ENCODE measurements at regions not wholly inside any gene's neighbourhood (a gene's known extent, or its start where the extent isn't known, plus 50 kb on each side); places are given as distances from the start of the nearest gene placed in this dataset.

DNA sequence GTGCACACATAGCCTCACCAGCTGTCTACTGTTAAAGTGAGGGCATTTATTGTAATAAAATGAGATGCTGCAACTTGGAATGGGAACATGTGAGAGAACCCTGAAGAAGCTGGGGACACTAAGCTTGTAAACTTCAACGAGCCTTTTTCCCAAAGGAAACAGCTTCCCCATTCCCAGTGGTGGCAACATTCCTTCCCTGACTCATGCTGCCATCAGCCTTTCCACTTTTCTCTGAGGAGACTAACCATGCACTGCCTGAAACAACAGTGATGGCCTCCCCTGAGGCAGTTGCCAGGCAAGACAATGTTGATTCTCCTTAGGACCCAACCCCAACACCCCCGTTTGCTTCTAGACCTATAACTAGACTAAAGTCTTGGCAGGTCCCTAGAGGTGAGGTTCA, 928.3 kb downstream of the GLUD2 start:
- Histone ChIP-seq H3K9ac (ENCODE audit: control insufficient read depth, extremely low read depth, insufficient read depth, low read length) (no peak overlapping the region), H3K27ac (ENCODE audit: control insufficient read depth, insufficient read depth, low read length) (no peak overlapping the region), H3K9me1 (ENCODE audit: control insufficient read depth, extremely low read depth, insufficient read depth, low read length) (no peaks in the 10 kb centered on the region), H3K27me3 (ENCODE audit: control insufficient read depth, extremely low read depth, insufficient read depth, low read length) (no peaks in the 10 kb centered on the region), H4K20me1 (ENCODE audit: control insufficient read depth, extremely low read depth, insufficient read depth, low read length) (no peaks in the 10 kb centered on the region), H3K9me3 (ENCODE audit: control insufficient read depth, low read depth, low read length) (no peaks in the 10 kb centered on the region), H2AFZ (ENCODE audit: control insufficient read depth, low read length) (no peak overlapping the region), H3K36me3 (ENCODE audit: control insufficient read depth in 2 of 2, extremely low read depth in 1 of 2, insufficient read depth in 2 of 2, low read length in 2 of 2) (no peaks in the 10 kb centered on the region), H3K4me1 (ENCODE audit: control insufficient read depth, extremely low read depth, insufficient read depth, low read length) (no peaks in the 10 kb centered on the region), H3K79me2 (ENCODE audit: control insufficient read depth, insufficient read depth, low read length) (no peaks in the 10 kb centered on the region), H3K4me3 (ENCODE audit: control insufficient read depth in 2 of 3, extremely low read depth in 1 of 3, insufficient read depth in 2 of 3, low read depth in 1 of 3, low read length in 3 of 3) (no peak overlapping the region), H3K4me2 (ENCODE audit: control insufficient read depth, extremely low read depth, insufficient read depth, low read depth, low read length) (no peak overlapping the region)
- TF ChIP-seq CTCF (optimal IDR thresholded peaks at IDR 0.05 in 1 of 3, IDR thresholded peaks at IDR 0.05 in 1 of 3, conservative IDR thresholded peaks at IDR 0.05 in 1 of 3; ENCODE audit: extremely low read depth in 1 of 3, insufficient read depth in 2 of 3, low read length in 3 of 3) (no peak), EZH2 (IDR thresholded peaks at IDR 0.05; ENCODE audit: low read length) (no peak)
- no peak for DNase-seq (ENCODE audit: low read depth, low spot score)
- dilution Hi-C loops (cut with MboI; ENCODE audit: extremely low pct_ligation_motif_present, low sequenced_read_pairs): no loop called here
- no peak for FAIRE-seq

DNA sequence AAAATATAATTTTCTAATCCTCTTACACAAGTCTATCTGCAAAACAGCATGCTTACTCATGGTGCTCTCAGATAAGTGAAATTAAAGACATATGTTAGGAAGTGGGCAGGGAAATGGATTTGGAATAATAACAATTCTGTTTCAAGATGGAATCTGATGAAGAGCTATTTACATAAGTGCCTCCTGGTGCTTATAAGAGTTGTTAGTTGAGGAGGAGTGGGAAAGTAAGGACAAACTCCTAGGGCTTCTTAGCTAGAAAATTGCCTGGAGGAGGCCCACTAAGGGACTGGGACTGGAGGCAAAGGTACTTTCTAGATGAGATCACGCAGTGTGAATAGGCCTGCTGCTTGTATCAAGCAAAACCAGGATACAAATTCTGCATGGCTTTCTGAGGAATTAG, 939.8 kb downstream of the GLUD2 start:
- Histone ChIP-seq H3K9me1 (ENCODE audit: control insufficient read depth, extremely low read depth, insufficient read depth, low read length) (no peaks in the 10 kb centered on the region), H3K4me2 (ENCODE audit: control insufficient read depth, extremely low read depth, insufficient read depth, low read depth, low read length) (no peak overlapping the region), H2AFZ (ENCODE audit: control insufficient read depth, low read length) (no peak overlapping the region), H3K27me3 (ENCODE audit: control insufficient read depth, extremely low read depth, insufficient read depth, low read length) (no peaks in the 10 kb centered on the region), H3K79me2 (ENCODE audit: control insufficient read depth, insufficient read depth, low read length) (no peaks in the 10 kb centered on the region), H3K36me3 (ENCODE audit: control insufficient read depth in 2 of 2, extremely low read depth in 1 of 2, insufficient read depth in 2 of 2, low read length in 2 of 2) (no peaks in the 10 kb centered on the region), H4K20me1 (ENCODE audit: control insufficient read depth, extremely low read depth, insufficient read depth, low read length) (no peaks in the 10 kb centered on the region), H3K27ac (ENCODE audit: control insufficient read depth, insufficient read depth, low read length) (no peak overlapping the region), H3K4me1 (ENCODE audit: control insufficient read depth, extremely low read depth, insufficient read depth, low read length) (no peaks in the 10 kb centered on the region), H3K9me3 (ENCODE audit: control insufficient read depth, low read depth, low read length) (no peaks in the 10 kb centered on the region), H3K9ac (ENCODE audit: control insufficient read depth, extremely low read depth, insufficient read depth, low read length) (no peak overlapping the region), H3K4me3 (ENCODE audit: control insufficient read depth in 2 of 3, extremely low read depth in 1 of 3, insufficient read depth in 2 of 3, low read depth in 1 of 3, low read length in 3 of 3) (no peak overlapping the region)
- FAIRE-seq (no peak), DNase-seq (ENCODE audit: low read depth, low spot score) (no peak)
- dilution Hi-C loops (cut with MboI; ENCODE audit: extremely low pct_ligation_motif_present, low sequenced_read_pairs): no loop called here
- TF ChIP-seq CTCF (optimal IDR thresholded peaks at IDR 0.05 in 1 of 3, IDR thresholded peaks at IDR 0.05 in 1 of 3, conservative IDR thresholded peaks at IDR 0.05 in 1 of 3; ENCODE audit: extremely low read depth in 1 of 3, insufficient read depth in 2 of 3, low read length in 3 of 3) (no peak), EZH2 (IDR thresholded peaks at IDR 0.05; ENCODE audit: low read length) (no peak)

Data from keratinocyte (primary cell).